Left lung (tissue), 4 donors: ENCODE measurements at regions not wholly inside any gene's neighbourhood (a gene's known extent, or its start where the extent isn't known, plus 50 kb on each side); places are given as distances from the start of the nearest gene placed in this dataset.

Experiments
- ATAC-seq: fragments of 200-7000 bp; cut with Tn5 transposase; one replicate; pipeline ENCODE4 v1.9.1; 2020; ENCODE audit warnings: moderate library complexity
- DNase-seq, 4 donors: peaks; one replicate each; pipeline ENCODE4 v3.0.0-alpha.2; 2013 to 2020
- H3K27ac ChIP-seq, 2 donors: fragments of 200-600 bp; sonication (generic) in 1 of 2; one replicate each; pipeline versions ENCODE4 v1.5.0 to v1.8.0; 2020 to 2021
- H3K27me3 ChIP-seq, 2 donors: fragments of 200-600 bp; sonication (generic) in 1 of 2; one replicate each; pipeline versions ENCODE4 v1.5.0 to v1.8.0; 2020 to 2021
- H3K36me3 ChIP-seq, 2 donors: fragments of 200-600 bp; sonication (generic) in 1 of 2; one replicate each; pipeline versions ENCODE4 v1.5.0 to v1.8.0; 2020 to 2021
- H3K4me1 ChIP-seq, 2 donors: fragments of 200-600 bp; one replicate each; pipeline ENCODE4 v1.8.0; 2021
- H3K4me3 ChIP-seq, 2 donors: fragments of 200-600 bp; sonication (generic) in 1 of 2; one replicate each; pipeline versions ENCODE4 v1.5.0 to v1.8.0; 2020 to 2021; ENCODE audit warnings: mild to moderate bottlenecking in 1 of 2
- H3K9me3 ChIP-seq, 2 donors: fragments of 200-600 bp; sonication (generic) in 1 of 2; one replicate each; pipeline versions ENCODE4 v1.5.0 to v1.8.0; 2020 to 2021
- intact Hi-C, 2 donors: fragments of 100-400 bp; cut with DNase I; formaldehyde crosslinking; loops; one replicate each; pipeline versions ENCODE4 v1.11.2 to v1.14.2; 2022
- TF ChIP-seq, protein P1 (sequence below), 2 donors: fragments of 200-600 bp; sonication (generic) in 1 of 2; IDR thresholded peaks; one replicate each; pipeline versions ENCODE4 v1.5.0 to v1.8.0; 2021; ENCODE audit warnings: antibody characterized with exemption in 2 of 2
- donor health status: DM: no; HTN: yes; CAD: no.
- donor health status: DM: no; HTN: no; CAD: no.

DNA sequence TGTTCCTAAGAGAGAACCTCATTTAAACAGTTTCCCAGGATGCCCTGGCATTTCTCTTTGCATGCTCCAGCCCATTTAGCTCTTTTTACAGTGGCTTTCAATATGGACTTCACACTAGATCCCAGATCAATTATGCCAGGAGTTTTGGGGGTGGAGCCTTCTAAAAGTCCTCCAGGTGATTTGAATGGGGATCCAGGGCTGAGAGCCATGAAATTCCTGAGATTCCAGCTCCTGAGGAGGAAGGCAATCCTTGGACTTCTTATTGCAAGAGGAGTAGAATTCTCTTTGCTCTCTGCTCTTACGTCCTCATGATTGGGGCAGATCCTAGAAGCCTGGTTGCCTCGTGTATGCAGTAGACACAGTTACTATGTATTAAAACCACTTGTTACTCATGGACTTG is 184.2 kb downstream of the DHX35 start:
- H3K36me3 ChIP-seq: no peaks in the 10 kb centered on the region
- ATAC-seq (no peak), DNase-seq (no peak)
- peaks cover 0 to 3% of the 10 kb centered on the region in 2 donors for H3K9me3 ChIP-seq
- no peak overlapping the region for H3K4me3 ChIP-seq
- TF ChIP-seq, protein P1, sequence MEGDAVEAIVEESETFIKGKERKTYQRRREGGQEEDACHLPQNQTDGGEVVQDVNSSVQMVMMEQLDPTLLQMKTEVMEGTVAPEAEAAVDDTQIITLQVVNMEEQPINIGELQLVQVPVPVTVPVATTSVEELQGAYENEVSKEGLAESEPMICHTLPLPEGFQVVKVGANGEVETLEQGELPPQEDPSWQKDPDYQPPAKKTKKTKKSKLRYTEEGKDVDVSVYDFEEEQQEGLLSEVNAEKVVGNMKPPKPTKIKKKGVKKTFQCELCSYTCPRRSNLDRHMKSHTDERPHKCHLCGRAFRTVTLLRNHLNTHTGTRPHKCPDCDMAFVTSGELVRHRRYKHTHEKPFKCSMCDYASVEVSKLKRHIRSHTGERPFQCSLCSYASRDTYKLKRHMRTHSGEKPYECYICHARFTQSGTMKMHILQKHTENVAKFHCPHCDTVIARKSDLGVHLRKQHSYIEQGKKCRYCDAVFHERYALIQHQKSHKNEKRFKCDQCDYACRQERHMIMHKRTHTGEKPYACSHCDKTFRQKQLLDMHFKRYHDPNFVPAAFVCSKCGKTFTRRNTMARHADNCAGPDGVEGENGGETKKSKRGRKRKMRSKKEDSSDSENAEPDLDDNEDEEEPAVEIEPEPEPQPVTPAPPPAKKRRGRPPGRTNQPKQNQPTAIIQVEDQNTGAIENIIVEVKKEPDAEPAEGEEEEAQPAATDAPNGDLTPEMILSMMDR (IDR thresholded peaks at IDR 0.05): no peak
- H3K27ac ChIP-seq: no peak overlapping the region
- H3K27me3 ChIP-seq: peaks cover 0 to 15% of the 10 kb centered on the region in 2 donors
- H3K4me1 ChIP-seq: no peaks in the 10 kb centered on the region
- intact Hi-C loops: no loop called here

- H3K27me3 ChIP-seq: peaks cover 0 to 19% of the 10 kb centered on the region in 2 donors
- DNase-seq (no peak), ATAC-seq (no peak)
- no peaks in the 10 kb centered on the region for H3K4me1 ChIP-seq
- no peaks in the 10 kb centered on the region for H3K36me3 ChIP-seq
- TF ChIP-seq, protein P1 (IDR thresholded peaks at IDR 0.05): no peak
- peaks cover 0 to 3% of the 10 kb centered on the region in 2 donors for H3K9me3 ChIP-seq
- no peak overlapping the region for H3K27ac ChIP-seq
- H3K4me3 ChIP-seq: no peak overlapping the region
- intact Hi-C loops: no loop called here
Observed at GRCh38 chr20:39145921-39146320, 183.8 kb downstream of the DHX35 start.

DNA sequence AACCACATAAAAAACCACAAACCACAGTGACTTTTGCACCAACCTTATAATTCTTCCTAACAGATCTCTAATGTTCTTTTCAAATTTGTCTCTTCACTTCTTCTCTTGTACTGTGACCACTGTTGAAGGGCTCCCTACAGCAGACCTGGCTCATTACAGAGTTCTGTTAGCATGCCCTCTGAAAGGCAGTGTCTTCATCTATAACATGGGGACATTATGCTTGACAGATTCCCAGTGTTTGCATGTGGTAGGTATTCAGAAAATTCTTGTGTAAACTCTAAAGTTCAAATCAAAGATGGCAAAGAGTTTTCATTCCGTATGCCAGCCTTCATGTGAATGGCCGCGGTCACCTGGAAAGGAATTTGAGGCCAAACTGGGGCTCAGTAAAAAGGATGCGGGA is 182.6 kb downstream of the DHX35 start:
- no peak for DNase-seq
- TF ChIP-seq, protein P1 (IDR thresholded peaks at IDR 0.05): no peak
- no peak for ATAC-seq
- H3K27ac ChIP-seq: no peak overlapping the region
- peaks cover 0 to 24% of the 10 kb centered on the region in 2 donors for H3K27me3 ChIP-seq
- H3K9me3 ChIP-seq: peaks cover 0 to 3% of the 10 kb centered on the region in 2 donors
- no peaks in the 10 kb centered on the region for H3K36me3 ChIP-seq
- no peaks in the 10 kb centered on the region for H3K4me1 ChIP-seq
- H3K4me3 ChIP-seq: no peak overlapping the region
- intact Hi-C loops: no loop called here

DNA sequence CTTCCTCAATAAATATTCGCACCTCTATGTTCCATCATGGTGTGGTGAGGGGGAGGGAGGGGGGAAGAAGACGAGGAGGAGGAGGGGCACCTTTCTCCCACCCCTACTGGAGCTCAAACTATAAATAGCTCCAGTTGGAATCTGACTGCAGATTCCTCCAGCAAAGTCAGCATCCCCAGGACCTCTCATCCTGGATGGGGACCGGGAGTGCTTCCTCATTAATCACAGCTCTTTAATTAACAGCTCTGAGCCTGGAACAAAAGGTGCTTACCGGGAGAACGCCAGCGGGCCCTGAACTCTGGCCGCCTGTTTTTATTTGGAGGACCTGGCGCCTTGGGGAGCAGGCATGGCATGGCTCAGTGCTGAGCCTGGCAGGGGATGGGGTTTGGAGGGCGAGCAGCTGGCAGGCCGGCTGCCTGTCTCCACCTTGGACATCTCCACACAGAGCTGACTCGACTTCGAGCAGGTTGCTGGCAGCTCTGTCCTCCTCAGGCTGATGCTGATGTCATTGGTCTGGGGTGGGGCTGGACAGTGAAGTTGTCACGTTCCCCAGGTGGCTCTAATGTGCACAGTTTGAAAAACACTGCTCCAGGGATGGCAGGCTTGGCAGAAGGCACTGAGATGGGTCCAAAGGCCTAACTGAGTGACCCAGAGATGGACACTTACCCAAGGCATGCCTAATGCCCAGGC is 180.4 kb downstream of the DHX35 start:
- peaks cover 0 to 31% of the 10 kb centered on the region in 2 donors for H3K27me3 ChIP-seq
- no peaks in the 10 kb centered on the region for H3K36me3 ChIP-seq
- no peak overlapping the region for H3K27ac ChIP-seq
- TF ChIP-seq, protein P1 (IDR thresholded peaks at IDR 0.05): no peak
- peaks cover 0 to 3% of the 10 kb centered on the region in 2 donors for H3K9me3 ChIP-seq
- DNase-seq (no peak), ATAC-seq (no peak)
- no peak overlapping the region for H3K4me3 ChIP-seq
- H3K4me1 ChIP-seq: no peaks in the 10 kb centered on the region
- intact Hi-C loops: no loop called here

- Histone ChIP-seq H3K27me3 (peaks cover 0 to 23% of the 10 kb centered on the region in 2 donors), H3K27ac (no peak overlapping the region), H3K9me3 (no peaks in the 10 kb centered on the region), H3K4me3 (no peak overlapping the region), H3K4me1 (no peaks in the 10 kb centered on the region), H3K36me3 (no peaks in the 10 kb centered on the region)
- intact Hi-C loops: no loop called here
- TF ChIP-seq, protein P1 (IDR thresholded peaks at IDR 0.05): no peak
- DNase-seq: no peak
- no peak for ATAC-seq
Observed at GRCh38 chr20:39137299-39137698, 175.2 kb downstream of the DHX35 start.
